GM12891 (cell line): ENCODE measurements at regions not wholly inside any gene's neighbourhood (a gene's known extent, or its start where the extent isn't known, plus 50 kb on each side); places are given as distances from the start of the nearest gene placed in this dataset.

ENCODE experiments used
- POLR2A ChIP-seq: IDR thresholded peaks from 2 replicates; pipeline ENCODE4 v1.6.1; 2011; ENCODE audit warnings: low read depth, low read length, control low read depth
- POLR2AphosphoS5 ChIP-seq: IDR thresholded peaks from 2 replicates; pipeline ENCODE4 v1.6.1; 2011; ENCODE audit warnings: low read depth, low read length, control low read depth
- POU2F2 ChIP-seq: IDR thresholded peaks from 2 replicates; pipeline ENCODE4 v1.6.1; 2011; ENCODE audit warnings: low read depth, mild to moderate bottlenecking, control low read depth, low read length, moderate library complexity

GRCh38 chr11:80241766-80242165 lies 800.9 kb upstream of the TENM4 start:
- TF ChIP-seq POLR2AphosphoS5 (no peak), POLR2A (no peak), POU2F2 (no peak)
